Activated T-helper 17 cell treated with anti-CD3 and anti-CD28 coated beads, Interleukin-2, amount 50 U/mL, for 72 hours (primary cell): ENCODE measurements at regions not wholly inside any gene's neighbourhood (a gene's known extent, or its start where the extent isn't known, plus 50 kb on each side); places are given as distances from the start of the nearest gene placed in this dataset.
"Not testable (repeated sequence)": the region's sequence is repeated elsewhere in the genome, so short reads cannot be mapped to it uniquely, and the experiment has no call there.

Experiments
- ATAC-seq: fragments of 150-1000 bp; cut with Tn5 transposase; replicated peaks from 2 replicates; pipeline ENCODE4 v1.10.0; 2021; ENCODE audit warnings: mild to moderate bottlenecking, moderate library complexity
- H3K27ac Mint-ChIP-seq: one replicate; pipeline ENCODE4 v1.8.0; 2022; ENCODE audit warnings: mixed read lengths
- H3K27me3 Mint-ChIP-seq: one replicate; pipeline ENCODE4 v1.8.0; 2022; ENCODE audit warnings: mixed read lengths
- H3K36me3 Mint-ChIP-seq: one replicate; pipeline ENCODE4 v1.8.0; 2022; ENCODE audit warnings: low read depth, mild to moderate bottlenecking, mixed read lengths
- H3K4me1 Mint-ChIP-seq: one replicate; pipeline ENCODE4 v1.8.0; 2022; ENCODE audit warnings: mixed read lengths
- H3K4me3 Mint-ChIP-seq: one replicate; pipeline ENCODE4 v1.8.0; 2022; ENCODE audit warnings: mild to moderate bottlenecking, mixed read lengths
- H3K9me3 Mint-ChIP-seq: one replicate; pipeline ENCODE4 v1.8.0; 2022; ENCODE audit warnings: mixed read lengths

DNA sequence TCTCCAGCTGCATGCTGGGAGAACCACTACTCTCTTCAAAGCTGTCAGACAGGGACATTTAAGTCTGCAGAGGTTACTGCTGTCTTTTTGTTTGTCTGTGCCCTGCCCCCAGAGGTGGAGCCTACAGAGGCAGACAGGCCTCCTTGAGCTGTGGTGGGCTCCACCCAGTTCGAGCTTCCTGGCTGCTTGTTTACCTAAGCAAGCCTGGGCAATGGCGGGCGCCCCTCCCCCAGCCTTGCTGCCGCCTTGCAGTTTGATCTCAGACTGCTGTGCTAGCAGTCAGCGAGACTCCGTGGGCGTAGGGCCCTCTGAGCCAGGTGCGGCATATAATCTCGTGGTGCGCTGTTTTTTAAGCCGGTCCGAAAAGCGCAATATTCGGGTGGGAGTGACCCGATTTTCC, 215.0 kb downstream of the STIM2 start:
- not testable (repeated sequence) for H3K4me3 Mint-ChIP-seq, H3K36me3 Mint-ChIP-seq, H3K27ac Mint-ChIP-seq, H3K27me3 Mint-ChIP-seq, H3K4me1 Mint-ChIP-seq, H3K9me3 Mint-ChIP-seq, ATAC-seq

DNA sequence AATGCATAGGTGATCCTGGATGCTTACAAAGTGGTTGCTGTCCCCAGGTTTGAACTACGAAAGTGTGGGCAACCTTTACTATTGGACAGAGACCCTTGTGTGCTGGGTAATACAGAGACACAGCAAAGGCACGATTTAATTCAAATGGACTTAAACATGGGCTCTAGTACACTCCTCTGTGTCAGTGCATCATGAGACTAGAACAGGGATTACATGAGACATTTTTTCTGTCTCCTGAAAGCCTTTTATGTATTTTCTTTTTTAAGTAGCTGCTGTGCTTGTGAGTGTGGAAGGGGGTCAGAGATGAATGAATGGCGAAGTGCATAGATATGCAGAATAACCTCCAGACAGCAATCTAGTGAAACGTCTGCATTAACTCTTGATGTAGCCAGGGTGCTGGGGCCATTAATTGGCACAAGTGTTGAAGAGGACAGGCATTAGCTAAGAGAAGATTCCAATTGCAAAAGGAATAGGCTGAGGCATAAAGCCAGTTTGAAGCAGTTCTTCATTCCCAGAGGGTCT, 218.4 kb downstream of the STIM2 start:
- H3K9me3 Mint-ChIP-seq: no peaks in the 10 kb centered on the region
- no peak overlapping the region for H3K4me3 Mint-ChIP-seq

DNA sequence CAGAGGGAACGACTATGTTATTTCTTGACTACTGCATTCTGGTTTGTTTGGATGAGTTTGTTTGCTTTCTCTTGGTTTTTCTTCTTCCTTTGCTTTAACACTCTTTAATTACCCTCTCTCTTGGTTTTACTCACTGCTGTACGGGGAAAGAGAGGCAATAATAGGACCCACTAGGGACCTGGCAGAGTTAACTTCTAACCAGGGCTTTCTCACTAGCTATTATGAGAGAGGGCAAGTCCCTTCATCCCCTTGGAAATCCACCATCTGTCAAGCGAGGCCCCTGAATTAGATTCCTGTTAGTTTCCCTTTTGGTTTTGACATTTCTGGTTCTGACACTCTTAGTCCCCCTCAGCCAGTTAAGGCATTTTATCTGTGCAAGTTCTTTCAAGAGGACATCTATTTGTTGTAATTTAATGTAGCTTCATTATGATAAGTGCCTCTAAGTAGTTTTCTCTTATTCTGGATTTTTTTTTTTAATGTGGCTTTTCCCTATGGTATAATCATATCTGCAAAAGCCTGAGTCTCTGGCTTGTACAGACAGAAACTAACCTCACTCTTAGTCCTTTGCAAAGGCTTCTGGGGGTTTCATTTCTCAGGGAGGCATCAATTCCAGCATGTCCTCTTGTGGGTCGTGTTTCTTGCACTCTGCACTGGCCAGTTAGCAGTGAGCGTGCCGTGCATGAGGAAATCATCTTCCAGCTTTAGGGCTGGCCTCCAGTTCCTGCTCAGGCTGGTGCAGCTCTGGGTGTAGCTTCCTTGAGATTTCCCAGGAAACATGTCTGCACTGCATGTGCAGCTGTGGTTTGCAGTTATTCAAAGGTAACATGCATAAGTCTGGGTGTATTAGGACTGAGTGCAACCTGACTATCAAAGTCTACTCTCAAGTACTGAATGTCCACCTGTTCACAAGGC, 221.3 kb downstream of the STIM2 start:
- H3K4me3 Mint-ChIP-seq: no peak overlapping the region
- H3K27ac Mint-ChIP-seq: no peak overlapping the region
- H3K27me3 Mint-ChIP-seq: peaks cover 41% of the 10 kb centered on the region
- H3K4me1 Mint-ChIP-seq: no peaks in the 10 kb centered on the region
- no peak for ATAC-seq
- H3K36me3 Mint-ChIP-seq: no peaks in the 10 kb centered on the region
- no peaks in the 10 kb centered on the region for H3K9me3 Mint-ChIP-seq

More for the DNA sequence above, 218.4 kb downstream of the STIM2 start:
- ATAC-seq: no peak
- no peaks in the 10 kb centered on the region for H3K4me1 Mint-ChIP-seq
- H3K27me3 Mint-ChIP-seq: peaks cover 19% of the 10 kb centered on the region
- no peaks in the 10 kb centered on the region for H3K36me3 Mint-ChIP-seq
- no peak overlapping the region for H3K27ac Mint-ChIP-seq

DNA sequence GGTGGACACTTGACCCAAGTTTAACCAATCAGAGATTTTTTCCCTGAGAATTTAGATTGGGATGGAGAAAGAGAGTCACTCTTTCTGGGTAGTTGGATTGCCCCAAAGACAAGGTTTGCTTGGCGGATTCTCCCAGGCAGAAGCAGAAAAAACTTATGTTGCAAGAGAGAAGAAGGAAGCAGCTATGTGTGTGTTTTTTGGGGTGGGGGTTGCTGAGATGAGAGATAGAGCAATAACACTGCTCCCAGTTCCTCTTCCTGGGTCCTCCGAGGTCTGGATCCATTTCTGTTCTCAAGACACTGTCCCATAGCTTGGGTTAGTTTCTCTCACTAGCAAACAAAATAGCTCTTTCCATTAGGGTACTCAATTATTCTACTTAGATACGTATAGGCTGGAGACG, 222.1 kb downstream of the STIM2 start:
- ATAC-seq: no peak
- Mint-ChIP-seq H3K36me3 (no peaks in the 10 kb centered on the region), H3K4me1 (no peaks in the 10 kb centered on the region), H3K27ac (no peak overlapping the region), H3K27me3 (peaks cover 47% of the 10 kb centered on the region), H3K4me3 (no peak overlapping the region), H3K9me3 (peaks cover 2% of the 10 kb centered on the region)

DNA sequence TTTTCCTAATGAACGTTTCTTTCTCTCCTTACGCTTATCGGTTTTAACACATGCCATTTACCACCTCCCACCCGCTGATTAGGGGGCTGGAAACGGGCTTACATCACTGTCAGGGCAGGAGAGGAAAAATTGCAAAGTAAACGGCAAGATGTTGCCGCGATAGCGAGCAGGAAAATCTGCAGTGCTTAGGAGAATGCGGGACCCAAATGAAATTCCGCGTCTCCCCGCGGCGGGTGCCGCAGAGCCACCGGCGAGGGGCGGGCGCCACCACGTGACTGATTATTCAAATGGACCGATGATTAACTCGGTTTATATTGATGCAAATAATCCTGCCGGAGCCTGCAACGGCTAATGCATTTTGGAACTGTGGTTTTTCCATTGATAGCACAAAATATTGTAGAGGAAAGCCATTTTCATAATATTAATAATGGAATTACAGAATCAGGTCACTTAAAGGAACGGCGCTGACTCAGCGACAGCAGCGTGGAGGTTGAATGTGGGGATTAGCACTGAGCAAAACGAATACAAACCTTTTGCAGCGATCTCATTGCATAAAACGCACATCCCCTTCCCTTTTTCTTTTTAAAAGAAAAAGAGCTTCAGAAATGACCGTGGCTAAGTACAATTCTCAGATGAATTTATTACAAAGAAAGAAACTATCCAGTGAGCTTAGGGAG, 224.2 kb downstream of the STIM2 start:
- no peak overlapping the region for H3K4me3 Mint-ChIP-seq
- H3K36me3 Mint-ChIP-seq: no peaks in the 10 kb centered on the region
- peaks cover 55% of the 10 kb centered on the region for H3K27me3 Mint-ChIP-seq
- H3K9me3 Mint-ChIP-seq: peaks cover 5% of the 10 kb centered on the region
- no peak for ATAC-seq
- H3K27ac Mint-ChIP-seq: no peak overlapping the region
- no peaks in the 10 kb centered on the region for H3K4me1 Mint-ChIP-seq

DNA sequence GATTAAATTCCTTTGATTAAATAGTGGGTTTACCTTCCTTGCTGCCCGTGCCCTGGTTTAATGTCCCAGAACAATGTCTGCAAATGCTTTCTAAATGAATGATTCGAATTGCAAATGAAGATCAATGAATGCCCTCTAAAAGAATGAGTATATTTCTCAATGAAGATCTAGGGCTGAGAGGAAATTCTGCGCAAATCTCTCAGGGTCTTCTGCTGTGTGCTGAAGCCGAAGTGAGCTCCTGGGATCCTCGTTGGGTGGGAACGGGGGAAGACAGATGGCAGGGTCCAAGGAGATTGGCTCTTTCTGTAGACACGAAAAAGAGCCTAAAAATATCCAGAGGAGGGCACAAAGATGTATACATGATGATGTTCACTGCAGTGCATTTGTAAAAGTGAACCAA, 224.8 kb downstream of the STIM2 start:
- Mint-ChIP-seq H3K9me3 (peaks cover 5% of the 10 kb centered on the region), H3K4me1 (no peaks in the 10 kb centered on the region), H3K27me3 (peaks cover 60% of the 10 kb centered on the region), H3K36me3 (no peaks in the 10 kb centered on the region), H3K27ac (no peak overlapping the region), H3K4me3 (no peak overlapping the region)
- no peak for ATAC-seq

DNA sequence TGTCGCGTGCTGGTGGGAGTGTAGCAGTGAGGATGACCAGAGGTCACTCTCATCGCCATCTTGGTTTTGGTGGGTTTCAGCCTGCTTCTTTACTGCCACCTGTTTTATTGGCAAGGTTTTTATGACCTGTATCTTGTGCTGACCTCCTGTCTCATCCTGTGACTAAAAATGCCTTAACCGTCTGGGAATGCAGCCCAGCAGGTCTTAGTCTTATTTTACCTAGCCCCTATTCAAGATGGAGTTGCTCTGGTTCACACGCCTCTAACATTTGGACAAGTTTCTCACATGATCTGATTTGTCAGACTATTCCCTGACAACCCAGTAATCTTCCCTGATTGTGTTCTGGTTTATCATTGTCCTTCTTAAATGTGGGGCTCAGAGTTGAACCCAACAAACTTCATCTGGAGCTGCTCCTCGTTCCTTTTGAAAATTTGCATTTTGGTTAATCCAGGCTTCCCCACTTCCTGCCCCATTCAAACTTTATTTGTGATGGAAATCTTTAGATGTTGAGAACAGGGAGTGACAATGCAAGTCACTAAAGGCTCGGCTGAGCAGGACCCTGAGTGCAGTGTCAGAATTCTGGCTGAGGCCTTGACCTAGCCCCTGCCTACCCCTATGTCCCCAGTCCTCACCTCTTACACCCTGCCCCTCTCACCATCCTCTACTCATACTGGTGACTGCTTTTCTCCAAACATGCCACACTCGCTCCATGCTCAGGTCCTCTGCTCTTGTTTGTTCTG, 226.8 kb downstream of the STIM2 start:
- Mint-ChIP-seq H3K4me3 (no peak overlapping the region), H3K27ac (no peak overlapping the region), H3K9me3 (peaks cover 5% of the 10 kb centered on the region), H3K4me1 (no peaks in the 10 kb centered on the region), H3K27me3 (peaks cover 65% of the 10 kb centered on the region), H3K36me3 (no peaks in the 10 kb centered on the region)
- no peak for ATAC-seq

DNA sequence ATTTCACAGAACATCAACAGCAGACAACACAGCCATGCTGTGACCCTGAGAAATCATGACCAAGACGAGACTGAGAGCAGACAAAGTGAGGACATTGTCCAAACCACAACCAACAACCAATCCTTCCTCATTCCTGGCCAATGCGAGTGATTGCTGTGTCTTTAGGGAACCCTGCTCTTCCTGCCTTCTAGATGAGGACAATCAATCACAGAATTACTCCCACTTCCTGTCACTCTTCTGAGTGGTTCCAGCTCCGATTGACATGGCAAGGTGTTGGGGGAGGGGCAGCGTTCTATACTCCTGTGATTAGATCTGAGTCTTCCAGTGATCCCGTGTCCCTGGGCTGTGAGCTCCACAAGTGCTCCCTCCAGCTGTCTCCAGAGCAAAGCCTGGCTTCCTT, 227.8 kb downstream of the STIM2 start:
- H3K9me3 Mint-ChIP-seq: peaks cover 5% of the 10 kb centered on the region
- no peak overlapping the region for H3K27ac Mint-ChIP-seq
- H3K4me3 Mint-ChIP-seq: no peak overlapping the region
- no peaks in the 10 kb centered on the region for H3K36me3 Mint-ChIP-seq
- H3K4me1 Mint-ChIP-seq: no peaks in the 10 kb centered on the region
- H3K27me3 Mint-ChIP-seq: peaks cover 62% of the 10 kb centered on the region
- ATAC-seq: no peak

DNA sequence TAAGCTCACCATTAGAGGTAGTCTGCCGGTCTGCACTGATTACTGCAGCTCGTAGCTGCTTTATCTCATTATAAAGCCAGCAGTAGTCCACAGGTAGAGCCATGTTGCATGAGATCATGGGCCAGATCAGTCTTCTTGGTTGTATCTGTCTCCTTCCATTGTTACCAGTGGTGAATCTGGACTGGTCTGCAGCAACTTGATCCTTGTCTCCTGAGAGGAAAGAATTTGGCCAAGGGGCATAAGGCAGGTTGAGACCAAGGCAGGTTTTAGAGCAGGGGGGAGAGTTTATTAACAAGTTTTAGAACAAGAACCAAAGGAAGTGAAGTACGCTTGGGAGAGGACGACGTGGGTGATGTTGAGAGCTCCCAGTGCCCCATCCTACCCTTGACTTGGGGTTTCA, 228.5 kb downstream of the STIM2 start:
- Mint-ChIP-seq H3K27me3 (peaks cover 55% of the 10 kb centered on the region), H3K4me1 (no peaks in the 10 kb centered on the region), H3K27ac (no peak overlapping the region), H3K36me3 (no peaks in the 10 kb centered on the region), H3K4me3 (no peak overlapping the region), H3K9me3 (peaks cover 5% of the 10 kb centered on the region)
- ATAC-seq: no peak

DNA sequence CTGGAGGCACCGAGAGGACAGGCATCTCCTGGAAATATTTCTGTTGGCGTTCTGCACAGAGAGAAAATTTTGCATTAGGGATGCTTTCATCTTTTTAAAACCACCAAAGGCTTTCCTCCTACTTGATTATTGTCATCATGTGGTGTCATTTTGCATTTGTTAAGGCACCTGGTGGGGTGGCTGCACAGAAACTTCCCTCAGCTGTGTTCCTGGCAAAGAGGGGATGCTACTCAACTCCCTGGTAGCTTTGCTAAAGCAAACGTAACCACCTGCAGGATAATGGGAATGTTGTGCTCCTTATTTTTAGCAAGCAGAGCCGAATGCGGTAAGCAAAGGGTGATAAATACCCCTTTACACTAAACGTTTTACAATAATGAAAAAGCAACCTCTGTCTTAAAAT, 229.8 kb downstream of the STIM2 start:
- no peak overlapping the region for H3K4me3 Mint-ChIP-seq

DNA sequence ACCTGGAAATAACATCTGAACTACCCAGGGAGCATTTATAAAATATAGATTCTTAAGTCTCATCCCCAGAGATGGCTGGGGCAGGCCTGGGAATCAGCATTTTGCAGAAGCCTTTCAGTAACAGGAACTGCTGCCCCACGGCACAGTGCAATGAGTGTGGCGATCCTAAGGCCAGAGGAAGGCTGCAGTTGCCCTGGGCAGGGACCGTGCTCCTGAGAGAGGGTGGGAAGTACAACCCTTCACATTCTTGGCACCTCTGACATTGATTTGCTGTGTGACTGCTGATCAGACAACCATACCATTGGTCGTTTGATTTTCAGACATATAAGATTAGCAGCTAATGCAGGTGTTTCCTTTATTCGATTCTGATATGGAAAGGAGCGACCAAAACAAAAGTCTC, 233.6 kb downstream of the STIM2 start:
- Mint-ChIP-seq H3K4me3 (no peak overlapping the region), H3K4me1 (no peaks in the 10 kb centered on the region), H3K27ac (no peak overlapping the region), H3K27me3 (peaks cover 26% of the 10 kb centered on the region), H3K36me3 (no peaks in the 10 kb centered on the region), H3K9me3 (no peaks in the 10 kb centered on the region)
- no peak for ATAC-seq

More for the DNA sequence above, 229.8 kb downstream of the STIM2 start:
- Mint-ChIP-seq H3K9me3 (peaks cover 5% of the 10 kb centered on the region), H3K27me3 (peaks cover 47% of the 10 kb centered on the region), H3K27ac (no peak overlapping the region), H3K4me1 (no peaks in the 10 kb centered on the region), H3K36me3 (no peaks in the 10 kb centered on the region)
- ATAC-seq: no peak

DNA sequence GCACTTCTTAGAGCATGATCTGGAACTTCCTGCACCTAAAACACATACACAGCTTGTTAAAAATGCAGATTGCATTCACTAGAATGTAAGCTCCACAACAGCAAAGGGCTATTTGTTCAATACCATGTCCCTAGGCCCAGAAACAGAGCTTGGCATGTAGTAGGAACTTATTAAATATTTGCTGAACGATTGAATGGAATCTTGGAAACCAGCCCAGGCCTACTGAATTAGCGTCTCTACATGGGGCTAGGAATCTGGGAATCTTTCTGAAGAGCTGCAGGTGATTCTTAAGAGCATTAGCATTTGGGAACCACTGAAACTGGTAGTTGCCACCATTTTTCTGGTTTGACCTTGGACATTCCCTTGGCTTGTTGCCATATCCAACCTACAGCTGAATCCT, 234.1 kb downstream of the STIM2 start:
- Mint-ChIP-seq H3K27me3 (peaks cover 25% of the 10 kb centered on the region), H3K27ac (no peak overlapping the region)
- no peak for ATAC-seq

DNA sequence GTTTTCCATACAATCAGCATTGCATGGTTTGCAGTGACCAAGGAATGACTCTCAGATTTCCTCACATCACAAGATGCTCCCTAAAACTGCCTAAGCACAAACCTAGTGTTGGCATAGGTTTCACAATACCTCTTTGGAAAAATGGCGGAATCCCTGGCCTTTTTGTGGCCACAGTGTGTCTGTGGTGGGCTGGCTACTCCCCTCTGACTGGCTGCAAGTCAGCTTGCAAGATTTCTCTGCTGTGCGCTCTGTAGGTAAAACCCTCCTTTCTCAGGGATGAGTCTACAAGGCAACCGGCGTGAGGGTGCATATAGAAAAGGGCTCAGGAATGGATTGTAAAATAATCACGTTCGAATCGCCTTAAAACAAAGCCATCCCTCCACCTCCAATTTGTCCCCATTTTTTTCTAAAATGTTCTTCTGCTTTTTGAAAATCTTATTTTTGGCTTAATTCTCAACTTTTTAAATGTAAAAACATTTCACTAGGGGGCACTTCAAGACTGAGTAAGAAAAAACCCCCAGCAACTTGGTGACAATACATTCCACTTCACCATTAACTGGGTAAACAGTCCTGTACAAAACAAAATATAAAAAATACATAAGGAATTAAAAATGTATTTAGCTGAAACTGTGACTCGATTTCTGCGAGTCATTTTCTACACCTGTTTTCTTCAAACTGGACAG, 235.6 kb downstream of the STIM2 start:
- H3K4me3 Mint-ChIP-seq: no peak overlapping the region
- H3K27ac Mint-ChIP-seq: no peak overlapping the region
- no peaks in the 10 kb centered on the region for H3K4me1 Mint-ChIP-seq
- no peak for ATAC-seq
- H3K9me3 Mint-ChIP-seq: no peaks in the 10 kb centered on the region
- H3K27me3 Mint-ChIP-seq: peaks cover 11% of the 10 kb centered on the region
- no peaks in the 10 kb centered on the region for H3K36me3 Mint-ChIP-seq

More for the DNA sequence above, 234.1 kb downstream of the STIM2 start:
- Mint-ChIP-seq H3K9me3 (no peaks in the 10 kb centered on the region), H3K36me3 (no peaks in the 10 kb centered on the region), H3K4me3 (no peak overlapping the region), H3K4me1 (no peaks in the 10 kb centered on the region)

DNA sequence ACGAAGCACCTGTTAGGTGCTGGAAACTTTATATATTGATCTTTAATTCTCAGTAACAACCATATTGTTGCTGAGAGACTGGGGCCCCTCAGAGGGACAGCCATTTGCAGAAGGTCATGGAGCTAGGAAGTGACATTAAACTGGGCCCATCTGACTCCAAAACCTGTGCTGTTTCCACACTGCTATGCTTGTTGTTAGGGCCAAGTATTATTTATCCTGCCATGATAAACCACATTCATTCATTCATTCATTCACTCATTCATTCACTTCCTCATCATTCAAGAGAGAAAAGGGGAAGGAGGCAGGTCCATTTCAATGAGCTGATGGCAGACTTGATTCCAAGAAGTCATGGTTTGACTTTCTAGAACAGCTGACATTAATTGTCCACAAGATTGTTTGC, 237.4 kb downstream of the STIM2 start:
- no peak for ATAC-seq
- Mint-ChIP-seq H3K27me3 (peaks cover 14% of the 10 kb centered on the region), H3K27ac (no peak overlapping the region), H3K9me3 (no peaks in the 10 kb centered on the region), H3K4me3 (no peak overlapping the region), H3K36me3 (no peaks in the 10 kb centered on the region), H3K4me1 (no peaks in the 10 kb centered on the region)
